SHP77 (cell line): ENCODE measurements at regions not wholly inside any gene's neighbourhood (a gene's known extent, or its start where the extent isn't known, plus 50 kb on each side); places are given as distances from the start of the nearest gene placed in this dataset.

ENCODE experiments used
- DNase-seq, 2 experiments: peaks; one replicate each; lab custom pipeline; 2025; lab: John Stamatoyannopoulos, UW

DNA sequence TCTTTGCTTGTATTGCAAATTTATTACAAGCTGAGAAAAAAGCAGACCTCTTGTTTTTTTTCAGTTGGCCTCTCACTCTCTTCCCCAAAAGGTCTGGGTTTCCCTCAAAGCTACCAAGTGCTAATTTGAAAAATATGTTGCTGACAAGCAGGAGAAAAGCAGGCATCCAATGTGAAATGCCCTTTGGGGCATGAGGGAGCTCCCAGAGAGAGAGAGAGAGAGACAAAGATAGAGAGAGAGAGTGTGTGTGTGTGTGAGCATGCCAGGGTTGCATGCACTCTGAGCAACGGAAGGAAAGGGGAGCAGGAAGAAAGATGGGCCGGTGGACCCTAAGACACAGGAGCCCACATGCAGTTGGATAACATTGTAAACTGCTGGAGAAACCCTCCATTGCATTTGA, 358.4 kb downstream of the TMEM38B start:
- DNase-seq, result no peak

- DNase-seq, result no peak
Measured at GRCh38 chr9:106056328-106056727, 362.0 kb downstream of the TMEM38B start.

DNA sequence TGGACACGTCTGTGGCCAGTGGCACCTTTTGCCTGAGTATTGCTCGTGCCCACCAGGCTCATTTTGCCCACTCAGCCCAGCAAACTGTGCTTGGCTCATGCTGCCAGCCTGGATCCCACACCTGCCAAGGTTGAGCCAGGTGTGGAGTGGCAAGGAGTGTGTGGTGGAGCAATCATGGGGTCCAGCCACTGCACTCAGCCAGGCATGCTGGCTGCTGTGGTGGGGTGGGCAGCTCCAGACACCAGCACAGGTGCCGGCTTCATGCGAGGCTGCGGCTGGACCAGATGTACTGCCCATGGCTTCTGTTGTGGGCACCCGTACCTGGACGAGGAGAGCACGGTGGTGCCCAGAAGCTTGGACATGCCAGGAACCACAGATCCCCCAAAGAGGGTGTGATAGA, 364.1 kb downstream of the TMEM38B start:
- no peak for DNase-seq

DNA sequence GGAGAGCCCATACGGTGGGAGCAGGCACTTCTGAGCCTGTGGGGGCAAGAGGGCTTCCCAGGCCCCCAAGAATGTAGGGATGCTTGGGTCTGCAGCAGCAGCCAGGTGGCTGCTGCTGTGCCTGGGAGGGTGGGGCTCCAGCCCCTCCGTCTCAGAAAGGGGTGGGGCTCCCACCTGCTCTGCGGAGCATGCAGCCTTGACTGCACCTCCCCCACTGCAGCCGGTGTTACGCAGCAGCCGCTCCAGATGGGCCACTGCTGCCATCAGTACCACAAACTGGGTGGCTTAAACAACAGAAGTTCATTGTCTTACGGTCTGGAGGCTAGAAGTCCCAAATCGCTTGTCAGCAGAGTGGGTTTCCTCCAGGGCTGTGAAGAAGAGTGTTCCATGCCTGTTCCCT, 365.5 kb downstream of the TMEM38B start:
- DNase-seq, result no peak

GRCh38 chr9:106060885-106061284, 366.5 kb downstream of the TMEM38B start:
- no peak for DNase-seq

DNA sequence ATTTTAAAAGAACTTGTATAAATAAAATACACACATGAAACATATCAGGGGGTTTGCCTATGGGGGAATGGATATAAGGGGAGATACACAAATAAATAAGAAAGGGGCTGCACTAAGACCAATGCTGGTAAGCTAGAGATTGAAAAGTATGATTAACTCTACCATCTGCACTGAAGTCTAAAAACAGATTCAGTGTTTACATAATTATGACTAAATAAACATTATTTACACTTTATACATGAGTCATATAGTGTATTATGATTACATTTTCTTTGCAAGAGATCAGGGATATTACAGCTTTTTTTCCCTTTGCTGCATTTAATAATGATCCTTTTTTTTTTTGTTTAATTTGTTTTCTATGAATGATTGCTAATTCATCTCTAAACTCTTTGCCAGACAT, 367.9 kb downstream of the TMEM38B start:
- no peak for DNase-seq

GRCh38 chr9:106065136-106065535, 370.8 kb downstream of the TMEM38B start:
- no peak for DNase-seq

DNA sequence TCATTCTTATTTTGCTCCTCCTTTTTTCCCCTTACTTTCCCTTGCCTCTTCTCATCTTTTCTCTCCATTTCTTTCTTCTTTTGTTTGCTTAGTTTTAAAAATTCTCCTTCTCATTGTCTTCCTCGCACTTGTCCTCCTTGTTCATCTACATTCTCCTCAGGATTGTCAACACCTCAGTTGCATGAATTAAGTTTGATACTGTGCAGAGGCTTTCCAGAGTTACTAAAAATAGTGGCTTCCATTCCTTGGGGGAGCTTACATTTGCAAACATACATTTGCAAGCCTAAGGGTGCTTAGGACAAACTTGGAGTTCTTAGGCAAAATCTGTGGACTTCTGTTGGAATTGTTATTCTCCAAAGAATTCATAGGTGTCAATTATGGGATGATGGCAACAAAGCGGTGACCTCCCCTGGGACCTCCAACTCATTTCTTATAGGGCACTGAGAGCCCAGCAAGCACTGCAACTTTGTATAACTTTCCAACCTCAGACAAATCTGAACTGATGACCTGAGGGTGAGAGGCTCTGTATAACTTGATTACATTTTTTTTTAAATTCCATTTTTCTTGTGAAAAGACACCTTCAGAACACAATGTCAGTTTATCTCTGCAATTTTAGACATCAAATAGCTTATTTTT, 371.4 kb downstream of the TMEM38B start:
- no peak for DNase-seq

DNA sequence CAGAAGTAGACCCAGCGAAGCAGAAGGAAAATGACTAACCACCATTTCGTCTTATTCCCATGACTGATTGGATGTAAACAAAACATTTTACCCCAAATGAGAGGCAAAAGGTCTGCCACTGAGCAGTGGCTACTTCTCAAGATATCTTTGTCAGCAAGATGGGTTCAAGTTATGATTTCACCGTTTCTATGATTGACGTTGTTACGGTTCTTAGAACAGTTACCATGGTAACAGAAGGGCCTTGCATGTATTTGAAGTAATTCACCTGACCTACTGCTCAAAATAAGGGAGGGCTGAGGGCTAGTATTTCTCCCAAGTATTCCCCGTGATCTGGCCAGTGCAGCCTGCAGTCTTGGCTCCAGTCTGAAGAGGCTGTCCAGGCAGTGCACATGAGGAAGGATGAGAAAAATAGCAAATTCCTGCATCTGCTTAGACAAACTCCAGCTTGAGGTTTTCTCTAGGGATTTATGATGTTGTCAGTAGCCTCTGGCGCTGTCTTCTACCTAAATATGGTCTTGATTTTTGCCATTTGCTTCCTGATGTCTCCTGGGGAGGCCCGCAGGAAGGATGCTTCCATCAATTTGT, 372.7 kb downstream of the TMEM38B start:
- DNase-seq, result no peak

DNA sequence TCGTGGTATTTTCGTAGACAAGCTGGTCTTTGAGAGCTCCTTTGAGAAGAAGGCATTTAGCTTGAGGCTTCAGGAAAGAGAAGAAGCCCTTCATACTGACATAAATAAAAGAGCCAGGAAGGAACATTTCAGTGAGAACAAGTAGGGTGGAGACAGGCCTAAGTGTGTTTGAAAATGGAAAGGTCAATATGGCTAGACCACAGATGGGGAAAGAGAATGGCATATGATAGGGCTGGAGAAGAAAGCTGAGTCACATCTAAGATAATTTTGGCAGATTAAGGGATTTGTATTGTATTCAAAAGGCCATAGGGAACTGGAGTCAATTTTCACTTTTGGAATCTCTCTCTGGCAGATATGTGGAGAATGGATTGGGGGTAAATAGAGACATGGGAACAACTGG, 374.9 kb downstream of the TMEM38B start:
- no peak for DNase-seq

DNA sequence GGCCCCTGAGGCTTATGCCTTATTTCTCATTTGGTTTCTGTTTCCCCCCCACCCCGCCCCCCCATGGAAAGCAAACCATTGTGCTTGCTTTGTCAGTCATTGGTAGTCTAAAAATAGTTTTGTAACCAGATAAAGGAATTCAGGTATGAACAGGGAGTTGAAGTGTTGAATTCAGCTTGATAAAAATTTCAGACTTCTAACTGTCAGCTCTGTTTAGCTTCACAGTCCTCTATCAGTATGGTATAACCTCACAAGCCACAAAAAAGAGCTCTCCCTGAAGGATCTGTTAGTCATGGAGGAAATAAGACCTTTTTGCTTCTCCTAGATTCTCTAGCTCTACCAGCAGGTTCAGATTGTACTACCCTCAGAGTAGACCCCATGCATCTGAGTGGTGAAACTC, 378.1 kb downstream of the TMEM38B start:
- DNase-seq, result no peak

GRCh38 chr9:106074006-106074405, 379.7 kb downstream of the TMEM38B start:
- DNase-seq, result no peak

DNA sequence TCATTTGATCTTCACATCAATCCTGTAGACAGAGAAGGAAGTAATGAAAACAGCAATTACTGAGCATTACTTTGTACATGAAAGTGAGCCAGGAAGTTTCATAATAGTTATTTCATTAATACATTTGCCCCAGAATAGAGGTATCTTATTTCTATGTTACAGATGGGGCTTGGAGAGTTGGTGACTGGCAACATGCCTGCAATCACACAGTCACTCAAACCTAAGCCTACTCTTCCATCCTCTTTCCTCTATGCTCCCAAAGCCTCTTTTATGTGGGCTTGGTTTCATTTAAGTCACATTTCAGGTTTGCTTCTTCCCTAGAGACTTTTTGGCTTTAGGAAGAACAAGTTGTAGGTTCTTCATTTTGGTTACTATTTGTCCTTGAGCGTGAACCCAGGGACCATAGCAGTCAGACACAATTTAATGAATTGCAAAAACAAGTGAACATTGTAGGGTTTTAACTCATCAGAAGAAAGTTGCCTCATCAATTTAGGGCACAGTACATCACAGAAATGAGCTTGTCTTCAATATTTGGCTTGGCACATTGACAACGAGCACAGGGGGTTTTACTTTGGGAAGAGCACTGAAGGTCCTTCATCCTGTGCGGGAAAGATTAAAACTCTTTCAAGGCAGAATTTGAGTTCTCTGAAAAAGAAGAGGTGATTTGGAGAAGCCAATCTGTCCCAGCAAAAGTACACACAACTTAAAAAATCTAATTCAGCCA, 381.1 kb downstream of the TMEM38B start:
- DNase-seq, result no peak

DNA sequence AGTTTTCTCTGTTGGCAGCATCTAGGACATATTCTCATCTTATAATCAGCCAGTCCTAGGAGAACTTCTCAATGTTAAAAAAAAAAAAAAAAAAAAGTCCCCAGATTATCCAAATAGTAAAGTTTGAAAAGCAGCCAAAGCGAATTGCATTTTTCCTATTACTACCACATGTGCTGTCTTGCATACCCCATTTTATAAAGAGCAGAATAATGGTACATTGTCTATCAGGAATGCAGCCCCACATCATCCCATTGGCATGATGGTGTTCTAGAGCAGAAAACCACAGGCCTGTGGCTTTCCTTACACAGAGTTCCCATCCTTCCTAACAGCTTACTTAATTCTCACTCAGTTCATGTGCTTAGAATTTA, 381.6 kb downstream of the TMEM38B start:
- DNase-seq, result no peak

GRCh38 chr9:106076711-106077110, 382.4 kb downstream of the TMEM38B start:
- no peak for DNase-seq

- DNase-seq, result no peak
Measured at GRCh38 chr9:106077731-106078130, 383.4 kb downstream of the TMEM38B start.

- DNase-seq, result no peak
Measured at GRCh38 chr9:106082621-106083020, 388.3 kb downstream of the TMEM38B start.

- DNase-seq, result no peak
Measured at GRCh38 chr9:106084702-106085101, 390.4 kb downstream of the TMEM38B start.

DNA sequence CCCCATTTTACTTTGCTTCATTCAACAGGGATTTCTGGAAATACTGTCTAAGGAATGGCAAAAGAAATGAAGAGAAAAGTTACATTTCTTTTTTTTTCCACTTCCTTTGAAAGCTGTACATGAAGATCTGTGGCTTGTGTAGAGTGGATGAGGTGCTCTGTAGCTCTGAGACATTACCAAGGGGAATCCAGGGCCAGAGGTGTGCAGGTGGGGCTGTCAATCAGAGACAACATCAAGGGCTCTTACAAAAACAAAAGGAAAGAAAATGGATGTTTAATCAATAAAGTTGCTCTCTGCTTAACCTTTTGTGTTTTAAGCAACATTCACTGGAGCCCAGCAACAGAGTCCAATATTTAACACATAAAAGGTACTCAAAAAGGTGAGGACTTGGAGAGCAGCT, 391.1 kb downstream of the TMEM38B start:
- no peak for DNase-seq

GRCh38 chr9:106092083-106092482, 397.7 kb downstream of the TMEM38B start:
- DNase-seq, result no peak

- no peak for DNase-seq
Measured at GRCh38 chr9:106102821-106103220, 408.5 kb downstream of the TMEM38B start.

DNA sequence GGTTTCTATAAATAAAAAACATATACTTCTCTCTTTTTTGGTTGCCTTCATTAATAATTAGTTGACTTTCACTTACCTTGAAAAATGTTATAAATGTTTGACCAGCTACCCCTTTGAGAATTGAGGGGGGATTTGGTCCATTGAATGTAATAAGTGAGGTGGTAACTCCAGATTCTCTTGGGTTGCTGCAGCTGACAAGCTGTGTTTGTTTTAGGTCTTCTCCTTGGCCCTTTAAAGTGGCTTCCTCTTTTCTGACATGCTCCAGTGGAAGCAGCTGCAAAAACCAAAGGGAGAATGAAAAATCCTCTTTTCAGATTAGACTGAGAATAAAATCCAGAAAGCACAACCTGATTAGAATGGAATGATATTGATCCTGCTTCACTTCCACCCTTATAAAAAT, 410.5 kb downstream of the TMEM38B start:
- DNase-seq, result no peak

DNA sequence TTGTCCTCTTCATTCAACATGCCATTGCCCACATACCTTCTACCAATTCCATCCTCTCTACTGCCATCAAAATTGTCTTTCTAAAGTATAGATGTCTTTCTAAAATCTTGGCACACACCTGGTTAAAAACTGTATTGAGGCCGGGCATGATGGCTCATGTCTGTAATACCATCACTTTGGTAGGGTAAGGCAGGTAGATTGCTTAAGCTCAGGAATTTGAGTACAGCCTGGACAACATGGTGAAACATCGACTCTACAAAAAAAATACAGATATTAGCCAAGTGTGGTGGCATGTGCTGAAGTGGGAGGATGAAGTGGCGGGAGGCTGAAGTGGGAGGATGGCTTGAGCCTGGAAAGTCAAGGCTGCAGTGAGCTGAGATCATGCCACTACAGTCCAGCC, 412.1 kb downstream of the TMEM38B start:
- DNase-seq, result no peak

DNA sequence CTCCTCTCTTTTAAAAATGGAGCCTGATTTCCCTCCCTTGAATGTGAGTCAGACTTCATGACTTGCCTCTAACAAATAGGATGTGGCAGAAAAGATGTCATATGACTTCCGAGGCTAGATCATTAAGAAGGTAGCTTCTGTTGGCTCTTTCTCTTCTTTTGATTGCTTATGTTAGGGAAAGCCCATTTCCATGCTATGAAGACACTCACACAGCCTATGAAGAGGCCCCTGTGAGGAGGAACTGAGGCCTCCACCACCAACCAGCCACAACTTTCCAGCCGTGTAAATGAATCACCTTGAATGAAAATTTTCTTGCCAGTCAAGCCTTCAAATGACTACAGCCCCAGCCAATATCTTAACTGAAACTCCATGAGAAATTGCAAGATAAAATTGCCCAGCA, 413.4 kb downstream of the TMEM38B start:
- no peak for DNase-seq
